NCI-H748 (cell line): ENCODE measurements at regions not wholly inside any gene's neighbourhood (a gene's known extent, or its start where the extent isn't known, plus 50 kb on each side); places are given as distances from the start of the nearest gene placed in this dataset.

Experiments
- DNase-seq: peaks from one replicate; lab custom pipeline; 2025; ENCODE audit not compliant: unreplicated experiment; lab: John Stamatoyannopoulos, UW

- no peak for DNase-seq
Measured at GRCh38 chrX:80098038-80098437, 83.5 kb downstream of the TBX22 start.

GRCh38 chrX:80120335-80120734, 105.8 kb downstream of the TBX22 start:
- no peak for DNase-seq

- DNase-seq = no peak
Measured at GRCh38 chrX:80138938-80139337, 124.4 kb downstream of the TBX22 start.

- DNase-seq = no peak
Measured at GRCh38 chrX:80139564-80139963, 125.0 kb downstream of the TBX22 start.

GRCh38 chrX:80170581-80170980, 156.0 kb downstream of the TBX22 start:
- DNase-seq = no peak

- DNase-seq = no peak
Measured at GRCh38 chrX:80173261-80173660, 158.7 kb downstream of the TBX22 start.

GRCh38 chrX:80174925-80175574, 160.5 kb downstream of the TBX22 start:
- no peak for DNase-seq

- DNase-seq = no peak
Measured at GRCh38 chrX:80181079-80181478, 166.5 kb downstream of the TBX22 start.

GRCh38 chrX:80184854-80185253, 170.3 kb downstream of the TBX22 start:
- no peak for DNase-seq

- DNase-seq = no peak
Measured at GRCh38 chrX:80206647-80207046, 192.1 kb downstream of the TBX22 start.

GRCh38 chrX:80207327-80207726, 192.8 kb downstream of the TBX22 start:
- no peak for DNase-seq

- no peak for DNase-seq
Measured at GRCh38 chrX:80216086-80216485, 201.5 kb downstream of the TBX22 start.

- DNase-seq = no peak
Measured at GRCh38 chrX:80223982-80224579, 196.2 kb upstream of the TENT5D start.

- DNase-seq = no peak
Measured at GRCh38 chrX:80229626-80230025, 190.6 kb upstream of the TENT5D start.

- peak; percentile 0 for DNase-seq
Measured at GRCh38 chrX:80237072-80237471, 183.2 kb upstream of the TENT5D start.

GRCh38 chrX:80246271-80246670, 174.0 kb upstream of the TENT5D start:
- no peak for DNase-seq

GRCh38 chrX:80266287-80266686, 154.0 kb upstream of the TENT5D start:
- DNase-seq = no peak

GRCh38 chrX:80266979-80267378, 153.3 kb upstream of the TENT5D start:
- DNase-seq = no peak

GRCh38 chrX:80267790-80268189, 152.5 kb upstream of the TENT5D start:
- no peak for DNase-seq

GRCh38 chrX:80282535-80282934, 137.7 kb upstream of the TENT5D start:
- DNase-seq = no peak

- peak; percentile 26 for DNase-seq
Measured at GRCh38 chrX:80285131-80285773, 135.0 kb upstream of the TENT5D start.

- DNase-seq = no peak
Measured at GRCh38 chrX:80290834-80291233, 129.4 kb upstream of the TENT5D start.

GRCh38 chrX:80293354-80293753, 126.9 kb upstream of the TENT5D start:
- no peak for DNase-seq
